Coronary artery (tissue), 2 donors: ENCODE measurements at regions not wholly inside any gene's neighbourhood (a gene's known extent, or its start where the extent isn't known, plus 50 kb on each side); places are given as distances from the start of the nearest gene placed in this dataset.

Source experiments
- DNase-seq: peaks from one replicate; pipeline ENCODE4 v3.0.0-alpha.2; 2017; ENCODE audit warnings: low spot score
- H3K27ac ChIP-seq, 2 donors: fragments of 200-600 bp; sonication (generic); one replicate each; pipeline ENCODE4 v1.5.1; 2016 to 2019
- H3K4me3 ChIP-seq: fragments of 200-600 bp; sonication (generic); 2 replicates; pipeline ENCODE4 v1.5.1; 2016; ENCODE audit warnings: mild to moderate bottlenecking, moderate library complexity
- TF ChIP-seq, protein P1 (sequence below): fragments of 200-600 bp; sonication (generic); IDR thresholded peaks from one replicate; pipeline ENCODE4 v1.5.1; 2019; ENCODE audit warnings: antibody characterized with exemption

- TF ChIP-seq, protein P1, sequence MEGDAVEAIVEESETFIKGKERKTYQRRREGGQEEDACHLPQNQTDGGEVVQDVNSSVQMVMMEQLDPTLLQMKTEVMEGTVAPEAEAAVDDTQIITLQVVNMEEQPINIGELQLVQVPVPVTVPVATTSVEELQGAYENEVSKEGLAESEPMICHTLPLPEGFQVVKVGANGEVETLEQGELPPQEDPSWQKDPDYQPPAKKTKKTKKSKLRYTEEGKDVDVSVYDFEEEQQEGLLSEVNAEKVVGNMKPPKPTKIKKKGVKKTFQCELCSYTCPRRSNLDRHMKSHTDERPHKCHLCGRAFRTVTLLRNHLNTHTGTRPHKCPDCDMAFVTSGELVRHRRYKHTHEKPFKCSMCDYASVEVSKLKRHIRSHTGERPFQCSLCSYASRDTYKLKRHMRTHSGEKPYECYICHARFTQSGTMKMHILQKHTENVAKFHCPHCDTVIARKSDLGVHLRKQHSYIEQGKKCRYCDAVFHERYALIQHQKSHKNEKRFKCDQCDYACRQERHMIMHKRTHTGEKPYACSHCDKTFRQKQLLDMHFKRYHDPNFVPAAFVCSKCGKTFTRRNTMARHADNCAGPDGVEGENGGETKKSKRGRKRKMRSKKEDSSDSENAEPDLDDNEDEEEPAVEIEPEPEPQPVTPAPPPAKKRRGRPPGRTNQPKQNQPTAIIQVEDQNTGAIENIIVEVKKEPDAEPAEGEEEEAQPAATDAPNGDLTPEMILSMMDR, result no peak
- H3K27ac ChIP-seq, result no peak overlapping the region
- no peak for DNase-seq
Measured at GRCh38 chr6:10019851-10020250, 395.0 kb downstream of the TFAP2A start.

GRCh38 chr6:10014557-10014956, 400.3 kb downstream of the TFAP2A start:
- H3K27ac ChIP-seq, result no peak overlapping the region
- DNase-seq, result no peak
- H3K4me3 ChIP-seq, result no peak overlapping the region
- TF ChIP-seq, protein P1, result no peak

More at GRCh38 chr6:10019851-10020250, 395.0 kb downstream of the TFAP2A start:
- no peak overlapping the region for H3K4me3 ChIP-seq

- no peak for DNase-seq
- H3K4me3 ChIP-seq, result no peak overlapping the region
- no peak overlapping the region for H3K27ac ChIP-seq
- TF ChIP-seq, protein P1, result no peak
Measured at GRCh38 chr6:10000551-10000950, 414.3 kb downstream of the TFAP2A start.

- DNase-seq, result no peak
- no peak overlapping the region for H3K27ac ChIP-seq
- TF ChIP-seq, protein P1, result no peak
- no peak overlapping the region for H3K4me3 ChIP-seq
Measured at GRCh38 chr6:9999796-10000195, 415.1 kb downstream of the TFAP2A start.

- no peak overlapping the region for H3K27ac ChIP-seq
- DNase-seq, result no peak
- H3K4me3 ChIP-seq, result no peak overlapping the region
- TF ChIP-seq, protein P1, result no peak
Measured at GRCh38 chr6:9986273-9986672, 428.6 kb downstream of the TFAP2A start.

DNA sequence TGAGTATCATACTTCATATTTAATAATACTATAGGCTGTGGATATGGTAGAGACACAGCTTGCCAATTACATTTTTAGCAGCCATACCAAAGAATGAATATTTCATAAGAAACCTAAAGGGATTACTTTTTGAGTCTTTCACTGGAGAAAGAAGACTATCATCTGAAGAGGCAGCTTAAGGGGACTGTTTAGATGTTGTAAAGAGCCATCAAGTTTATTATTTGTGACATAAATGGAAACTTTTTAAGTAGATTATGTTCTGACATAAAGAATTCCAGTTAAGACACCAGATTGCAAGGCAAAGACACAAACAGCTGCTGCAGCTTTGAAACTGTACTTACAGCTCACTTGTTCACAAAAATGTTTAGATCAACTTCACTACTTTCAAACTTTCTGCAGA, 429.4 kb downstream of the TFAP2A start:
- no peak overlapping the region for H3K27ac ChIP-seq
- TF ChIP-seq, protein P1, result no peak
- H3K4me3 ChIP-seq, result no peak overlapping the region
- no peak for DNase-seq

DNA sequence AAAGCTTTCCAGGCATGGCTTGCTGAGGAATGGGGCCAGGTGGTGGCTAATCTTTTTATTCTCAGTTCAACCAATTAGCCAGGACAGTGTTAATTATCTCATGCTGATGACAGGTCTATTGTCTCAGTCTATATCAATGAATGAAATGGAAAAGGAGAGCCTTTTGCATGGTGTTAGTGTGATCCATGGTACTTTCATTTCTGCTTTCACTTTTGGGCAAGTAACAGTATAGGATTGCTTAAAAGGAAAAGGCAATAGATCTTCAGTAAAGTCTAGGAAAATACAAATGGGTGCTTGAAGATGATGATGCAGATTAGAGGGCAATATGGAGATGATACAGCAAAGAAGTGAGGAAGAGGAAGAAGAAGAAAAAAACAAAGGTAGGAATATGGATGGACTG, 430.3 kb downstream of the TFAP2A start:
- no peak overlapping the region for H3K27ac ChIP-seq
- H3K4me3 ChIP-seq, result no peak overlapping the region
- DNase-seq, result no peak
- TF ChIP-seq, protein P1, result no peak
